GM23338 (cell line): ENCODE measurements at regions not wholly inside any gene's neighbourhood (a gene's known extent, or its start where the extent isn't known, plus 50 kb on each side); places are given as distances from the start of the nearest gene placed in this dataset.

ENCODE experiments used
- ATAC-seq: fragments of 200-7000 bp; cut with Tn5 transposase; 3 replicates; pipeline ENCODE4 v1.9.1; 2020
- DNase-seq: peaks from one replicate; pipeline ENCODE4 v3.0.0-alpha.2; 2015; ENCODE audit warnings: low spot score
- H2AFZ ChIP-seq: fragments of 200-600 bp; sonication (generic); 2 replicates; pipeline ENCODE4 v1.8.0; 2016; ENCODE audit warnings: antibody characterized with exemption, mild to moderate bottlenecking, moderate library complexity
- H3F3A ChIP-seq: fragments of 200-600 bp; sonication (generic); replicated peaks from 2 replicates; pipeline ENCODE4 v1.8.0; 2017; ENCODE audit warnings: antibody characterized with exemption, mixed run types, low read depth
- H3K27ac ChIP-seq: fragments of 200-600 bp; sonication (generic); 2 replicates; pipeline ENCODE4 v1.6.1; 2016; ENCODE audit warnings: low read depth
- H3K27me3 ChIP-seq: fragments of 200-600 bp; sonication (generic); 2 replicates; pipeline ENCODE4 v1.8.0; 2016; ENCODE audit warnings: mild to moderate bottlenecking, mixed run types, moderate library complexity; ENCODE audit not compliant: insufficient read depth
- H3K36me3 ChIP-seq: fragments of 200-600 bp; sonication (generic); 2 replicates; pipeline ENCODE4 v1.8.0; 2016; ENCODE audit warnings: mild to moderate bottlenecking; ENCODE audit not compliant: insufficient read depth
- H3K4me1 ChIP-seq: fragments of 200-600 bp; sonication (generic); 2 replicates; pipeline ENCODE4 v1.8.0; 2016; ENCODE audit warnings: mild to moderate bottlenecking, moderate library complexity; ENCODE audit not compliant: insufficient read depth
- H3K4me2 ChIP-seq: fragments of 200-600 bp; sonication (generic); 2 replicates; pipeline ENCODE4 v1.7.1; 2017; ENCODE audit warnings: mixed run types
- H3K4me3 ChIP-seq: fragments of 200-600 bp; sonication (generic); 2 replicates; pipeline ENCODE4 v1.6.1; 2016; ENCODE audit warnings: mixed run types
- H3K79me2 ChIP-seq: fragments of 200-600 bp; sonication (generic); replicated peaks from 2 replicates; pipeline ENCODE4 v1.8.0; 2017; ENCODE audit warnings: mild to moderate bottlenecking; ENCODE audit not compliant: insufficient read depth
- H3K9me2 ChIP-seq: fragments of 200-600 bp; sonication (generic); 2 replicates; pipeline ENCODE4 v1.8.0; 2017; ENCODE audit not compliant: insufficient read depth
- H4K20me1 ChIP-seq: fragments of 200-600 bp; sonication (generic); replicated peaks from 2 replicates; pipeline ENCODE4 v1.8.0; 2017; ENCODE audit warnings: mild to moderate bottlenecking; ENCODE audit not compliant: insufficient read depth
- H3K27ac Mint-ChIP-seq: 2 replicates; pipeline ENCODE4 v1.8.0; 2020; ENCODE audit warnings: inconsistent platforms, mild to moderate bottlenecking, moderate library complexity, mixed read lengths
- H3K27me3 Mint-ChIP-seq: 3 replicates; pipeline ENCODE4 v1.8.0; 2022; ENCODE audit warnings: low read depth, mild to moderate bottlenecking, moderate library complexity, mixed read lengths, inconsistent platforms; ENCODE audit not compliant: insufficient read depth, poor library complexity
- H3K36me3 Mint-ChIP-seq: 3 replicates; pipeline ENCODE4 v1.8.0; 2021; ENCODE audit warnings: low read depth, mild to moderate bottlenecking, inconsistent platforms, moderate library complexity, mixed read lengths
- H3K4me1 Mint-ChIP-seq: 3 replicates; pipeline ENCODE4 v1.8.0; 2020; ENCODE audit warnings: mild to moderate bottlenecking, inconsistent platforms, mixed read lengths
- H3K4me3 Mint-ChIP-seq: 3 replicates; pipeline ENCODE4 v1.8.0; 2021; ENCODE audit warnings: moderate library complexity, mild to moderate bottlenecking, inconsistent platforms, mixed read lengths
- H3K9me3 Mint-ChIP-seq: 3 replicates; pipeline ENCODE4 v1.8.0; 2020; ENCODE audit warnings: moderate library complexity, mild to moderate bottlenecking, inconsistent platforms, mixed read lengths
- CREB1 ChIP-seq: fragments of 250-450 bp; sonication (Bioruptor Pico); IDR thresholded peaks from 2 replicates; pipeline ENCODE4 v1.5.0; 2020; ENCODE audit warnings: low read depth, mild to moderate bottlenecking, moderate library complexity
- CTCF ChIP-seq, 2 experiments: fragments of 200-600 bp in 1 of 2; sonication (generic) in 1 of 2; conservative IDR thresholded peaks; 2 replicates each; pipeline versions ENCODE4 v1.5.1 to v1.6.1; 2016 to 2017; ENCODE audit warnings: antibody characterized with exemption in 2 of 2, low read depth in 2 of 2, mild to moderate bottlenecking in 2 of 2, moderate library complexity in 1 of 2
- ETS1 ChIP-seq: IDR thresholded peaks from 2 replicates; pipeline ENCODE4 v1.6.1; 2016; ENCODE audit warnings: antibody characterized with exemption
- EZH2phosphoT487 ChIP-seq: fragments of 200-600 bp; sonication (generic); IDR thresholded peaks from one replicate; pipeline ENCODE4 v1.8.1; 2018; ENCODE audit warnings: antibody characterized with exemption; ENCODE audit not compliant: unreplicated experiment
- JUNB ChIP-seq: IDR thresholded peaks from one replicate; pipeline ENCODE4 v1.6.1; 2016; ENCODE audit warnings: antibody characterized with exemption; ENCODE audit not compliant: unreplicated experiment
- NANOG ChIP-seq: IDR thresholded peaks from 2 replicates; pipeline ENCODE4 v1.6.1; 2016; ENCODE audit warnings: antibody characterized with exemption, borderline replicate concordance
- STAT1 ChIP-seq: IDR thresholded peaks from one replicate; pipeline ENCODE4 v1.6.1; 2016; ENCODE audit warnings: antibody characterized with exemption; ENCODE audit not compliant: unreplicated experiment
- ZNF331 ChIP-seq: fragments of 250-450 bp; sonication (Bioruptor Pico); IDR thresholded peaks from 2 replicates; pipeline ENCODE4 v1.5.0; 2020; ENCODE audit warnings: low read depth, mild to moderate bottlenecking, moderate library complexity
- TF ChIP-seq, protein P1 (sequence below): IDR thresholded peaks from one replicate; pipeline ENCODE4 v1.6.1; 2018; ENCODE audit warnings: antibody characterized with exemption; ENCODE audit not compliant: unreplicated experiment
- TF ChIP-seq, protein P2 (sequence below): fragments of 250-450 bp; sonication (Bioruptor Pico); IDR thresholded peaks from 2 replicates; pipeline ENCODE4 v1.5.0; 2020; ENCODE audit warnings: mild to moderate bottlenecking, moderate library complexity

DNA sequence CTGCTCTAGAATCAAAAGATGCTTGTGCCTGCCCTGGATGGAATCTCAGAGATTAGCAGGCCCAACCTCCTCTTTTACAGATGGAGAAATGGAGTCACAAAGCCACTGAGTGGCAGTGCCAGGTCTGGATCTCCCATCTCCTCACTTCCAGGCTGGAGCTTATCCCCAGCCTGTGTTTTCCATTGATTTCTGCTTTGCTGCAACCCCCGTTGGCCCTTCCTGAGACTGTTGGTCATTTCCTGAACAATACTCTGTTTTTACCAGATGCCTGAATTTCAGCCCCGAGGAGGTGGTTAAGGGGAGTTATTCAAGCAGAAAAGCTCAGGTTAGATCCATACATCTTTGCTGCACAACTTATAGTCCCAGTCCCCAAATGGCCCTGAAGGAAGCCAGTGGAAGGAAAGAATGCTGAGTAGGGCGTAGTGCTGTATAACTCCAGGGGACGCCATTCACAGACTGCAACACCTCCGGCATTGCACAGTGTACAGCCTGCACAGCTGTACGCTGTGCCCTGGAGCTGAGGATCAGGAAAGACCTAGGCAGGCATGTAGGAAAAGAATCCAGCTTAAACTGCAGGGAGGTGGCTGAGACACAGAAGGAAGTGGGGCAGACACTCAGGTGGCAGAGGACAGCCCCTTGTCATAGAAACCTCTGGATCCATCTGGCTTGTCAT is 77.5 kb downstream of the RPLP1 start (continued):
- TF ChIP-seq ETS1 (no peak), EZH2phosphoT487 (no peak), NANOG (no peak), CTCF (conservative IDR thresholded peaks at IDR 0.05; ENCODE audit: low read depth in 2 of 2) (no peak), JUNB (no peak), CREB1 (CRISPR knock-in tag) (no peak), ZNF331 (no peak), STAT1 (no peak)
- TF ChIP-seq, protein P1, sequence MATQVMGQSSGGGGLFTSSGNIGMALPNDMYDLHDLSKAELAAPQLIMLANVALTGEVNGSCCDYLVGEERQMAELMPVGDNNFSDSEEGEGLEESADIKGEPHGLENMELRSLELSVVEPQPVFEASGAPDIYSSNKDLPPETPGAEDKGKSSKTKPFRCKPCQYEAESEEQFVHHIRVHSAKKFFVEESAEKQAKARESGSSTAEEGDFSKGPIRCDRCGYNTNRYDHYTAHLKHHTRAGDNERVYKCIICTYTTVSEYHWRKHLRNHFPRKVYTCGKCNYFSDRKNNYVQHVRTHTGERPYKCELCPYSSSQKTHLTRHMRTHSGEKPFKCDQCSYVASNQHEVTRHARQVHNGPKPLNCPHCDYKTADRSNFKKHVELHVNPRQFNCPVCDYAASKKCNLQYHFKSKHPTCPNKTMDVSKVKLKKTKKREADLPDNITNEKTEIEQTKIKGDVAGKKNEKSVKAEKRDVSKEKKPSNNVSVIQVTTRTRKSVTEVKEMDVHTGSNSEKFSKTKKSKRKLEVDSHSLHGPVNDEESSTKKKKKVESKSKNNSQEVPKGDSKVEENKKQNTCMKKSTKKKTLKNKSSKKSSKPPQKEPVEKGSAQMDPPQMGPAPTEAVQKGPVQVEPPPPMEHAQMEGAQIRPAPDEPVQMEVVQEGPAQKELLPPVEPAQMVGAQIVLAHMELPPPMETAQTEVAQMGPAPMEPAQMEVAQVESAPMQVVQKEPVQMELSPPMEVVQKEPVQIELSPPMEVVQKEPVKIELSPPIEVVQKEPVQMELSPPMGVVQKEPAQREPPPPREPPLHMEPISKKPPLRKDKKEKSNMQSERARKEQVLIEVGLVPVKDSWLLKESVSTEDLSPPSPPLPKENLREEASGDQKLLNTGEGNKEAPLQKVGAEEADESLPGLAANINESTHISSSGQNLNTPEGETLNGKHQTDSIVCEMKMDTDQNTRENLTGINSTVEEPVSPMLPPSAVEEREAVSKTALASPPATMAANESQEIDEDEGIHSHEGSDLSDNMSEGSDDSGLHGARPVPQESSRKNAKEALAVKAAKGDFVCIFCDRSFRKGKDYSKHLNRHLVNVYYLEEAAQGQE: no peak

- H3K27ac Mint-ChIP-seq: no peak overlapping the region
- Histone ChIP-seq H2AFZ (peak overlapping the region; percentile 91), H3K9me2 (no peaks in the 10 kb centered on the region), H4K20me1 (no peaks in the 10 kb centered on the region; the same call in 1 of the 2 replicates), H3K4me3 (no peak overlapping the region; the same call in 1 of the 2 replicates), H3K4me1 (peaks cover 16% of the 10 kb centered on the region), H3K27me3 (no peaks in the 10 kb centered on the region), H3F3A (no peaks in the 10 kb centered on the region), H3K4me2 (peak overlapping the region; percentile 70; the same call in 1 of the 2 replicates), H3K79me2 (no peaks in the 10 kb centered on the region), H3K36me3 (no peaks in the 10 kb centered on the region), H3K27ac (no peak overlapping the region)
- H3K27me3 Mint-ChIP-seq: no peaks in the 10 kb centered on the region
- ATAC-seq: peak; percentile 61
- no peaks in the 10 kb centered on the region for H3K36me3 Mint-ChIP-seq
- H3K4me1 Mint-ChIP-seq: peaks cover 29% of the 10 kb centered on the region
- DNase-seq: no peak
- no peak overlapping the region for H3K4me3 Mint-ChIP-seq
- no peaks in the 10 kb centered on the region for H3K9me3 Mint-ChIP-seq
- TF ChIP-seq STAT1 (no peak), CREB1 (CRISPR knock-in tag) (no peak), JUNB (no peak)
- TF ChIP-seq, protein P2, sequence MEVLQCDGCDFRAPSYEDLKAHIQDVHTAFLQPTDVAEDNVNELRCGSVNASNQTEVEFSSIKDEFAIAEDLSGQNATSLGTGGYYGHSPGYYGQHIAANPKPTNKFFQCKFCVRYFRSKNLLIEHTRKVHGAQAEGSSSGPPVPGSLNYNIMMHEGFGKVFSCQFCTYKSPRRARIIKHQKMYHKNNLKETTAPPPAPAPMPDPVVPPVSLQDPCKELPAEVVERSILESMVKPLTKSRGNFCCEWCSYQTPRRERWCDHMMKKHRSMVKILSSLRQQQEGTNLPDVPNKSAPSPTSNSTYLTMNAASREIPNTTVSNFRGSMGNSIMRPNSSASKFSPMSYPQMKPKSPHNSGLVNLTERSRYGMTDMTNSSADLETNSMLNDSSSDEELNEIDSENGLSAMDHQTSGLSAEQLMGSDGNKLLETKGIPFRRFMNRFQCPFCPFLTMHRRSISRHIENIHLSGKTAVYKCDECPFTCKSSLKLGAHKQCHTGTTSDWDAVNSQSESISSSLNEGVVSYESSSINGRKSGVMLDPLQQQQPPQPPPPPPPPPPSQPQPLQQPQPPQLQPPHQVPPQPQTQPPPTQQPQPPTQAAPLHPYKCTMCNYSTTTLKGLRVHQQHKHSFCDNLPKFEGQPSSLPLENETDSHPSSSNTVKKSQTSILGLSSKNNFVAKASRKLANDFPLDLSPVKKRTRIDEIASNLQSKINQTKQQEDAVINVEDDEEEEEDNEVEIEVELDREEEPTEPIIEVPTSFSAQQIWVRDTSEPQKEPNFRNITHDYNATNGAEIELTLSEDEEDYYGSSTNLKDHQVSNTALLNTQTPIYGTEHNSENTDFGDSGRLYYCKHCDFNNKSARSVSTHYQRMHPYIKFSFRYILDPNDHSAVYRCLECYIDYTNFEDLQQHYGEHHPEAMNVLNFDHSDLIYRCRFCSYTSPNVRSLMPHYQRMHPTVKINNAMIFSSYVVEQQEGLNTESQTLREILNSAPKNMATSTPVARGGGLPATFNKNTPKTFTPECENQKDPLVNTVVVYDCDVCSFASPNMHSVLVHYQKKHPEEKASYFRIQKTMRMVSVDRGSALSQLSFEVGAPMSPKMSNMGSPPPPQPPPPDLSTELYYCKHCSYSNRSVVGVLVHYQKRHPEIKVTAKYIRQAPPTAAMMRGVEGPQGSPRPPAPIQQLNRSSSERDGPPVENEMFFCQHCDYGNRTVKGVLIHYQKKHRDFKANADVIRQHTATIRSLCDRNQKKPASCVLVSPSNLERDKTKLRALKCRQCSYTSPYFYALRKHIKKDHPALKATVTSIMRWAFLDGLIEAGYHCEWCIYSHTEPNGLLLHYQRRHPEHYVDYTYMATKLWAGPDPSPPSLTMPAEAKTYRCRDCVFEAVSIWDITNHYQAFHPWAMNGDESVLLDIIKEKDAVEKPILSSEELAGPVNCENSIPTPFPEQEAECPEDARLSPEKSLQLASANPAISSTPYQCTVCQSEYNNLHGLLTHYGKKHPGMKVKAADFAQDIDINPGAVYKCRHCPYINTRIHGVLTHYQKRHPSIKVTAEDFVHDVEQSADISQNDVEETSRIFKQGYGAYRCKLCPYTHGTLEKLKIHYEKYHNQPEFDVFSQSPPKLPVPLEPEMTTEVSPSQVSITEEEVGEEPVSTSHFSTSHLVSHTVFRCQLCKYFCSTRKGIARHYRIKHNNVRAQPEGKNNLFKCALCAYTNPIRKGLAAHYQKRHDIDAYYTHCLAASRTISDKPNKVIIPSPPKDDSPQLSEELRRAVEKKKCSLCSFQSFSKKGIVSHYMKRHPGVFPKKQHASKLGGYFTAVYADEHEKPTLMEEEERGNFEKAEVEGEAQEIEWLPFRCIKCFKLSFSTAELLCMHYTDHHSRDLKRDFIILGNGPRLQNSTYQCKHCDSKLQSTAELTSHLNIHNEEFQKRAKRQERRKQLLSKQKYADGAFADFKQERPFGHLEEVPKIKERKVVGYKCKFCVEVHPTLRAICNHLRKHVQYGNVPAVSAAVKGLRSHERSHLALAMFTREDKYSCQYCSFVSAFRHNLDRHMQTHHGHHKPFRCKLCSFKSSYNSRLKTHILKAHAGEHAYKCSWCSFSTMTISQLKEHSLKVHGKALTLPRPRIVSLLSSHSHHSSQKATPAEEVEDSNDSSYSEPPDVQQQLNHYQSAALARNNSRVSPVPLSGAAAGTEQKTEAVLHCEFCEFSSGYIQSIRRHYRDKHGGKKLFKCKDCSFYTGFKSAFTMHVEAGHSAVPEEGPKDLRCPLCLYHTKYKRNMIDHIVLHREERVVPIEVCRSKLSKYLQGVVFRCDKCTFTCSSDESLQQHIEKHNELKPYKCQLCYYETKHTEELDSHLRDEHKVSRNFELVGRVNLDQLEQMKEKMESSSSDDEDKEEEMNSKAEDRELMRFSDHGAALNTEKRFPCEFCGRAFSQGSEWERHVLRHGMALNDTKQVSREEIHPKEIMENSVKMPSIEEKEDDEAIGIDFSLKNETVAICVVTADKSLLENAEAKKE (CRISPR knock-in tag): no peak
These were observed 78.5 kb downstream of the RPLP1 start for GRCh38 chr15:69530991-69531664.
